Ascending aorta (tissue), 2 donors: ENCODE measurements at regions not wholly inside any gene's neighbourhood (a gene's known extent, or its start where the extent isn't known, plus 50 kb on each side); places are given as distances from the start of the nearest gene placed in this dataset.

Experiments
- DNase-seq, 2 donors: peaks; one replicate each; pipeline ENCODE4 v3.0.0-alpha.2; 2019; ENCODE audit warnings: low spot score in 2 of 2
- H3K27ac ChIP-seq, 2 donors: fragments of 200-600 bp; sonication (generic); one replicate each; pipeline ENCODE4 v1.5.1; 2016 to 2017; ENCODE audit warnings: mild to moderate bottlenecking in 1 of 2
- H3K27me3 ChIP-seq: fragments of 200-600 bp; sonication (generic); one replicate; pipeline ENCODE4 v1.5.1; 2017
- H3K36me3 ChIP-seq, 2 donors: fragments of 200-600 bp; sonication (generic); one replicate each; pipeline ENCODE4 v1.5.1; 2016
- H3K4me1 ChIP-seq, 2 donors: fragments of 200-600 bp; sonication (generic); one replicate each; pipeline ENCODE4 v1.5.1; 2016 to 2017; ENCODE audit warnings: mild to moderate bottlenecking in 1 of 2
- H3K4me3 ChIP-seq, 2 donors: fragments of 200-600 bp; sonication (generic); one replicate each; pipeline ENCODE4 v1.5.1; 2016 to 2017; ENCODE audit warnings: mild to moderate bottlenecking in 1 of 2
- H3K9me3 ChIP-seq, 2 donors: fragments of 200-600 bp; sonication (generic); one replicate each; pipeline ENCODE4 v1.5.1; 2016
- CTCF ChIP-seq, 3 experiments: fragments of 200-600 bp in 2 of 3; fragments of 450-650 bp in 1 of 3; sonication (generic) in 2 of 3; IDR thresholded peaks; one replicate each; pipeline ENCODE4 v1.5.1; 2016 to 2019; ENCODE audit warnings: antibody characterized with exemption in 3 of 3, mild to moderate bottlenecking in 1 of 3, moderate library complexity in 1 of 3
- intact Hi-C: fragments of 100-400 bp; cut with DNase I; formaldehyde crosslinking; loops from one replicate; pipeline ENCODE4 v1.15.1; 2023

DNA sequence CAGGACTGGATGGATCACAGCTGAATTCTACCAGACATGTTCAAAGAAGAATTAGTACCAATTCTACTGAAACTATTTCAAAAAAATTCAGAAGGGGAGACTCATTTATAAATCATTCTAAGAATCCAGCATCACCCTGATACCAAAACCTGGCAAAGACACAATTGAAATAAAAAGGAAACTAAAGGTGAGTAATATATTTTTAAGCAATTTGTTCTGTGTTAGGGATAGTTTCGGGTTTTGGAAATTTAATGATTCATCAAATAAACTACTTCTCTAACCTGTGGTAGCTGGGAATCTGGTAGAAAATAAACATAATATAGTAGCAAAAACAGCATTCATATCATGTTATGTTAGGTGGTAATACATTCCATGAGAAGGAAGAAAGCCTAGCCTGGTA, 662.2 kb upstream of the BOD1L1 start:
- H3K27me3 ChIP-seq, result no peaks in the 10 kb centered on the region
- H3K4me3 ChIP-seq, result no peak overlapping the region
- TF ChIP-seq CTCF (IDR thresholded peaks at IDR 0.05), result no peak
- H3K27ac ChIP-seq, result no peak overlapping the region
- H3K4me1 ChIP-seq, result no peaks in the 10 kb centered on the region
- intact Hi-C loops, result no loop called here
- peaks cover 0 to 7% of the 10 kb centered on the region in 2 donors for H3K9me3 ChIP-seq
- H3K36me3 ChIP-seq, result no peaks in the 10 kb centered on the region
- no peak for DNase-seq

DNA sequence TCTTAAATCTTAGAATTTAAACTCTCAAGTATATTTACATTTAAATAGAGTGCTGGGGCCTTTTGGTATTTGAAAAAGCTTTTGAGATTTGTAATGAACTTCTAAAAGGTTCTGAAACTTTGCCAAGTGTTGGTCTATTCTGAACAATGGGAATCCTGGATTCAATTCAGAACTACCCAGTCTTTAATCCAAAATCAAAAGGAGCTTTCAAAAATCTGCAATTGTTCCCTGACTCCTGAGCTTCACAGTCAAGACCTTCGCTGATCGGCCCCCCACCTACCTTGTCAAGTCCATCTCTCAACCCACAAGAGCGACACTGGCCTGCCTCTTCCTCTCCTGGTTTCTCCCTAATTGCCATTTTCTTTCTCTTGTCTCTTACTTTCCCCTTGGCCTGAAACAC, 666.1 kb upstream of the BOD1L1 start:
- no peaks in the 10 kb centered on the region for H3K36me3 ChIP-seq
- no peak for TF ChIP-seq CTCF (IDR thresholded peaks at IDR 0.05)
- H3K27me3 ChIP-seq, result no peaks in the 10 kb centered on the region
- intact Hi-C loops, result no loop called here
- H3K27ac ChIP-seq, result no peak overlapping the region
- no peak overlapping the region for H3K4me3 ChIP-seq
- peaks cover 0 to under 1% of the 10 kb centered on the region in 2 donors for H3K9me3 ChIP-seq
- no peak for DNase-seq
- no peaks in the 10 kb centered on the region for H3K4me1 ChIP-seq

DNA sequence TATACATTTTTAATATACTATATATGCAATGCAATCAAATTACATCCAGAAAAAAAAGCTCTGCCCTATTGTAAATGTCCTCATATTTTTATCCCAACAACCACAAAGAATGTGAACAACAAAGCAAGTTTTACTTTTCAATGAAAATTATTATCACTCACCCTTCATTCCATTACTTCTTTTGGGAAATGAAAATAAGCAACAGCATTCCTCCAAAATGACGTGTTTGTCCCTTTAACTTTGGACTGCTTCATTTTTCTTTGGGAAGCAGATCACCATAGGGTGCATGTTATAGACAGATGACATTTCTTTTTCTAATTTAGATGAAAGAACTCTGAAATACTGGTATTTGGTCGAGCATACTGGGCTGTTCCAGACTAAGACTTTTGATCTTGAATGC, 667.1 kb upstream of the BOD1L1 start:
- H3K4me3 ChIP-seq, result no peak overlapping the region
- DNase-seq, result no peak
- H3K27me3 ChIP-seq, result no peaks in the 10 kb centered on the region
- no peaks in the 10 kb centered on the region for H3K9me3 ChIP-seq
- H3K27ac ChIP-seq, result no peak overlapping the region
- TF ChIP-seq CTCF (IDR thresholded peaks at IDR 0.05), result no peak
- H3K4me1 ChIP-seq, result no peaks in the 10 kb centered on the region
- H3K36me3 ChIP-seq, result no peaks in the 10 kb centered on the region
- intact Hi-C loops, result no loop called here

DNA sequence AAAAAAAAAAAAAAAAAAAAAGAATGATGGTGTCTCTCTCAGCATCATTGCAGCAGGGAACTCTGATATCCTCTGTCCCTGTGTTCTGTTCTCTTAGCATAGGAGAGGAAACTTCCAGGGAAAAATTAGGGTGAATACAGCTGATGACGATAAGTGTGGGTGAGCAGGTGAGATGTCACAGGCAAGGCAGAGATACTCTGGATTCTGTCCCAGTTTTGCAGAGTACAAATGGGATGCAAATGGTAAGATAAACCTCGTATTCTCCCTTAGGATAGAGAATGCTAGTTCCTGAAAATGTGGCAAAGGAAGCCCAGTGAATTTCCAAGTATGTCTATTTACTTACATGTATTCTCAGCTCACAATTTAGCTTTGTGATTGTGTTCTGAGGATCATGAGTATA, 671.6 kb upstream of the BOD1L1 start:
- Histone ChIP-seq H3K4me3 (no peak overlapping the region), H3K9me3 (no peaks in the 10 kb centered on the region), H3K36me3 (no peaks in the 10 kb centered on the region), H3K27ac (no peak overlapping the region), H3K27me3 (no peaks in the 10 kb centered on the region), H3K4me1 (no peaks in the 10 kb centered on the region)
- DNase-seq, result no peak
- intact Hi-C loops, result no loop called here
- no peak for TF ChIP-seq CTCF (IDR thresholded peaks at IDR 0.05)

DNA sequence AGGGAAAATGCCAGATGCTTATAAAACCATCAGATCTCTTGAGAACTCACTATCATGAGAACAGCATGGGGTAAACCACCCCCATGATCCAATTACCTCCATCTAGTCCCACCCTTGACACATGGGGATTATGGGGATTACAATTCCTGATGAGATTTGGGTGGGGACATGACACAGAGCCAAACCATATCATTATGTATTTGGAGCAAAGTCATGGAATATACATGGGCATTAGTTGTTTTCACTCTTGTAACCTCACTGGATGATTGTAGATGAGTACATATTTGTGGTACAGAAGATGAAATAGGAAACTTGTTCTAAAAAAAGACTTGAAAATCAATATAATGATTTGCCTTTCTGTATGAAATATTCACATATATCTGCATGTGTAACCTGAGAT, 674.5 kb upstream of the BOD1L1 start:
- H3K27me3 ChIP-seq, result no peaks in the 10 kb centered on the region
- DNase-seq, result no peak
- intact Hi-C loops, result no loop called here
- H3K9me3 ChIP-seq, result no peaks in the 10 kb centered on the region
- no peak for TF ChIP-seq CTCF (IDR thresholded peaks at IDR 0.05)
- no peaks in the 10 kb centered on the region for H3K36me3 ChIP-seq
- no peak overlapping the region for H3K27ac ChIP-seq
- no peaks in the 10 kb centered on the region for H3K4me1 ChIP-seq
- no peak overlapping the region for H3K4me3 ChIP-seq

- no peak for TF ChIP-seq CTCF (IDR thresholded peaks at IDR 0.05)
- Histone ChIP-seq H3K36me3 (no peaks in the 10 kb centered on the region), H3K4me1 (no peaks in the 10 kb centered on the region), H3K9me3 (no peaks in the 10 kb centered on the region), H3K27me3 (no peaks in the 10 kb centered on the region), H3K27ac (no peak overlapping the region), H3K4me3 (no peak overlapping the region)
- DNase-seq, result no peak
- intact Hi-C loops, result no loop called here
These were observed 676.3 kb upstream of the BOD1L1 start for GRCh38 chr4:14303856-14304255.
